Esophagus (tissue), 2 donors: ENCODE measurements at regions not wholly inside any gene's neighbourhood (a gene's known extent, or its start where the extent isn't known, plus 50 kb on each side); places are given as distances from the start of the nearest gene placed in this dataset.

ENCODE experiments used
- H3K27ac ChIP-seq, 2 donors: one replicate each; pipeline ENCODE4 v1.5.1; 2013; ENCODE audit warnings: low read depth in 2 of 2, mild to moderate bottlenecking in 2 of 2, inconsistent platforms in 1 of 2, low read length in 1 of 2, moderate library complexity in 1 of 2
- H3K27me3 ChIP-seq, 2 donors: one replicate each; pipeline ENCODE4 v1.6.1; 2013; ENCODE audit warnings: low read length in 2 of 2, control low read depth in 1 of 2, mild to moderate bottlenecking in 1 of 2; ENCODE audit not compliant: insufficient read depth in 2 of 2, control insufficient read depth in 1 of 2
- H3K36me3 ChIP-seq, 2 donors: one replicate each; pipeline ENCODE4 v1.6.1; 2013; ENCODE audit warnings: low read length in 1 of 2; ENCODE audit not compliant: control insufficient read depth in 2 of 2, insufficient read depth in 2 of 2
- H3K4me1 ChIP-seq, 2 donors: one replicate each; pipeline ENCODE4 v1.6.1; 2013; ENCODE audit warnings: low read length in 1 of 2; ENCODE audit not compliant: control insufficient read depth in 2 of 2, insufficient read depth in 2 of 2
- H3K4me3 ChIP-seq, 2 donors: one replicate each; pipeline ENCODE4 v1.5.1; 2013; ENCODE audit warnings: low read length in 2 of 2, mild to moderate bottlenecking in 2 of 2, low read depth in 1 of 2, moderate library complexity in 1 of 2
- H3K9me3 ChIP-seq, 2 donors: one replicate each; pipeline ENCODE4 v1.6.1; 2013; ENCODE audit warnings: mild to moderate bottlenecking in 2 of 2, low read depth in 1 of 2, low read length in 1 of 2, moderate library complexity in 1 of 2; ENCODE audit not compliant: control insufficient read depth in 2 of 2, insufficient read depth in 1 of 2
- WGBS, 2 donors: extraction: QIAGEN DNeasy Blood & Tissue Kit; methylation state at CpG; one replicate each; pipeline ENCODE4 v1.1.7; 2013; 5-methylcytosine and 5-hydroxymethylcytosine counted together
- donor health status: healthy with polysubstance abuse.
- donor health status: Bipolar disorder and iron deficiency.

GRCh38 chr4:187770345-187770744 lies 225.2 kb upstream of the ZFP42 start:
- Histone ChIP-seq H3K27ac (no peak overlapping the region), H3K4me3 (no peak overlapping the region), H3K36me3 (no peaks in the 10 kb centered on the region), H3K27me3 (no peaks in the 10 kb centered on the region), H3K9me3 (no peaks in the 10 kb centered on the region), H3K4me1 (no peaks in the 10 kb centered on the region)
- 89 to 91% methylated on average over 8 of the region's 8 CpGs for WGBS, 2 donors

- Histone ChIP-seq H3K4me3 (no peak overlapping the region), H3K27me3 (no peaks in the 10 kb centered on the region), H3K27ac (no peak overlapping the region), H3K9me3 (no peaks in the 10 kb centered on the region), H3K36me3 (no peaks in the 10 kb centered on the region), H3K4me1 (no peaks in the 10 kb centered on the region)
- WGBS, 2 donors: 71 to 73% methylated on average over 3 of the region's 3 CpGs
These were observed 217.6 kb upstream of the ZFP42 start for GRCh38 chr4:187777954-187778353.

- Histone ChIP-seq H3K36me3 (no peaks in the 10 kb centered on the region), H3K9me3 (peaks cover 3 to 4% of the 10 kb centered on the region in 2 donors), H3K27ac (no peak overlapping the region), H3K4me3 (no peak overlapping the region), H3K27me3 (no peaks in the 10 kb centered on the region), H3K4me1 (no peaks in the 10 kb centered on the region)
- WGBS, 2 donors: 71% methylated on average over 2 of the region's 2 CpGs
These were observed 215.5 kb upstream of the ZFP42 start for GRCh38 chr4:187780070-187780469.

- Histone ChIP-seq H3K9me3 (peaks cover 3 to 4% of the 10 kb centered on the region in 2 donors), H3K4me1 (no peaks in the 10 kb centered on the region), H3K36me3 (no peaks in the 10 kb centered on the region), H3K27ac (no peak overlapping the region), H3K27me3 (no peaks in the 10 kb centered on the region), H3K4me3 (no peak overlapping the region)
- WGBS, 2 donors: 37 to 42% methylated on average over 4 of the region's 4 CpGs
These were observed 213.2 kb upstream of the ZFP42 start for GRCh38 chr4:187782286-187782824.

- no peak overlapping the region for H3K27ac ChIP-seq
- H3K4me3 ChIP-seq: no peak overlapping the region
- H3K27me3 ChIP-seq: no peaks in the 10 kb centered on the region
- H3K4me1 ChIP-seq: no peaks in the 10 kb centered on the region
- peaks cover 6 to 10% of the 10 kb centered on the region in 2 donors for H3K9me3 ChIP-seq
- no peaks in the 10 kb centered on the region for H3K36me3 ChIP-seq
These were observed 209.4 kb upstream of the ZFP42 start for GRCh38 chr4:187786190-187786589.

- no peaks in the 10 kb centered on the region for H3K36me3 ChIP-seq
- H3K4me3 ChIP-seq: no peak overlapping the region
- WGBS, 2 donors: 85 to 91% methylated on average over 9 of the region's 9 CpGs
- peaks cover 6 to 10% of the 10 kb centered on the region in 2 donors for H3K9me3 ChIP-seq
- H3K27ac ChIP-seq: no peak overlapping the region
- H3K27me3 ChIP-seq: no peaks in the 10 kb centered on the region
- H3K4me1 ChIP-seq: no peaks in the 10 kb centered on the region
These were observed 206.5 kb upstream of the ZFP42 start for GRCh38 chr4:187789078-187789477.

- Histone ChIP-seq H3K36me3 (no peaks in the 10 kb centered on the region), H3K27ac (no peak overlapping the region), H3K27me3 (no peaks in the 10 kb centered on the region), H3K4me1 (no peaks in the 10 kb centered on the region), H3K4me3 (no peak overlapping the region), H3K9me3 (peaks cover 0 to 9% of the 10 kb centered on the region in 2 donors)
These were observed 199.8 kb upstream of the ZFP42 start for GRCh38 chr4:187795737-187796136.

- Histone ChIP-seq H3K4me3 (no peak overlapping the region), H3K4me1 (no peaks in the 10 kb centered on the region), H3K9me3 (peaks cover 0 to 9% of the 10 kb centered on the region in 2 donors), H3K36me3 (no peaks in the 10 kb centered on the region), H3K27me3 (no peaks in the 10 kb centered on the region), H3K27ac (no peak overlapping the region)
- WGBS, 2 donors: 89 to 91% methylated on average over 8 of the region's 8 CpGs
These were observed 197.2 kb upstream of the ZFP42 start for GRCh38 chr4:187798385-187798784.

GRCh38 chr4:187799735-187800134 lies 195.8 kb upstream of the ZFP42 start:
- peaks cover 0 to 9% of the 10 kb centered on the region in 2 donors for H3K9me3 ChIP-seq
- WGBS, 2 donors: 82 to 95% methylated on average over 2 of the region's 2 CpGs
- H3K36me3 ChIP-seq: no peaks in the 10 kb centered on the region
- no peaks in the 10 kb centered on the region for H3K27me3 ChIP-seq
- no peak overlapping the region for H3K27ac ChIP-seq
- no peaks in the 10 kb centered on the region for H3K4me1 ChIP-seq
- H3K4me3 ChIP-seq: no peak overlapping the region

- no peaks in the 10 kb centered on the region for H3K36me3 ChIP-seq
- no peak overlapping the region for H3K4me3 ChIP-seq
- no peak overlapping the region for H3K27ac ChIP-seq
- H3K4me1 ChIP-seq: no peaks in the 10 kb centered on the region
- H3K9me3 ChIP-seq: peaks cover 0 to 2% of the 10 kb centered on the region in 2 donors
- H3K27me3 ChIP-seq: no peaks in the 10 kb centered on the region
- whole genome bisulfite sequencing, 2 donors: 66 to 72% methylated on average over 9 of the region's 9 CpGs
These were observed 184.0 kb upstream of the ZFP42 start for GRCh38 chr4:187811591-187811990.
